ENCODE measurements at regions not wholly inside any gene's neighbourhood (a gene's known extent, or its start where the extent isn't known, plus 50 kb on each side); places are given as distances from the start of the nearest gene placed in this dataset.

DNA sequence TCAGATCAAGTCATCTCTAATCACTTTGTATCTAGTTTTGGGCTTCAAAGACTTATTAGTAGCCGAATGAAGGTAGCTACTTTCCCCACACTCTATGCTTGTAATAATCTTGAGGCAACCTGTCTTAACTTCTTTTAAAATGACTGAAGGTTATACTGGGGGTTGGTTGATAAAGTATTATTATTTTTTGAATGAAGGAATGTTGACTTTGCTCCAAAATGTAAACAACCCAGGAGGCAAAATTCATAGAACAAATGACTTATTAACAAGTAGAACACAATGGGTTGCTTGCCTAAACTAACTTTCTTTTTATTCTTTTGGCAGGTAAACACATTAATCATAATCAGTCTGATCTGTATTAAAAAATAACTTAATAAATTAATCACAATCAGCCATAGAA lies 440.0 kb downstream of the USP25 start:
- TF ChIP-seq POLR2AphosphoS5 (IDR thresholded peaks at IDR 0.05) = no peak
- no peak for TF ChIP-seq POLR2A (IDR thresholded peaks at IDR 0.05)

Data from prostate gland (tissue), 1 donor.